HepG2 (cell line): ENCODE measurements at regions not wholly inside any gene's neighbourhood (a gene's known extent, or its start where the extent isn't known, plus 50 kb on each side); places are given as distances from the start of the nearest gene placed in this dataset.
"Not testable (repeated sequence)": the region's sequence is repeated elsewhere in the genome, so short reads cannot be mapped to it uniquely, and the experiment has no call there.

ENCODE experiments used
- ATAC-seq: fragments of 200-7000 bp; cut with Tn5 transposase; 3 replicates; pipeline ENCODE4 v1.9.1; 2020; ENCODE audit warnings: mild to moderate bottlenecking, moderate library complexity
- BruUV-seq: library from RNA; stranded (reverse); fragments of 400-500 nt; replicated peaks from 2 replicates; lab custom pipeline; 2021; lab: Mats Ljungman, UMichigan
- CTCF ChIA-PET: fragments of 300-600 bp; formaldehyde crosslinking; extraction: SDS; loops from one replicate; lab custom pipeline; 2021; ENCODE audit warnings: low total read pairs, inconsistent platforms, low intra/inter-chr PET ratio; lab: Yijun Ruan, JAX
- POLR2A ChIA-PET: fragments of 350-600 bp; sonication (Branson Sonifier 250); formaldehyde crosslinking; loops from one replicate; lab custom pipeline; 2020; ENCODE audit warnings: antibody characterized with exemption, inconsistent platforms; lab: Yijun Ruan, JAX
- DNase-seq: peaks from one replicate; pipeline ENCODE4 v3.0.0-alpha.2; 2015; ENCODE audit warnings: low spot score
- FAIRE-seq: peaks from 3 replicates; lab custom pipeline; 2011; peaks lifted over from hg19 to GRCh38; lab: Jason Lieb, UNC
- H2AFZ ChIP-seq: one replicate; pipeline ENCODE4 v1.6.1; 2011; ENCODE audit warnings: low read length, inconsistent platforms
- H3K27ac ChIP-seq: fragments of 300-600 bp; 3 replicates; pipeline ENCODE4 v1.8.0; 2011; ENCODE audit warnings: mixed run types, mild to moderate bottlenecking, mixed read lengths, low read length, inconsistent platforms; ENCODE audit not compliant: insufficient read depth; ENCODE audit errors: extremely low read length
- H3K27me3 ChIP-seq, 2 experiments: fragments of 200-600 bp in 1 of 2; 2 replicates in 1 of 2; 3 replicates in 1 of 2; pipeline versions ENCODE4 v1.6.0 to v1.8.0; 2011; ENCODE audit warnings: low read length in 2 of 2, mild to moderate bottlenecking in 2 of 2, moderate library complexity in 2 of 2, inconsistent platforms in 1 of 2; ENCODE audit not compliant: insufficient read depth in 2 of 2, control insufficient read depth in 1 of 2
- H3K36me3 ChIP-seq, 2 experiments: fragments of 200-600 bp in 1 of 2; replicated peaks in 1 of 2; 2 replicates in 1 of 2; 3 replicates in 1 of 2; pipeline versions ENCODE4 v1.5.1 to v1.8.0; 2011; ENCODE audit warnings: low read length in 2 of 2, inconsistent platforms in 1 of 2; ENCODE audit not compliant: insufficient read depth in 2 of 2, control insufficient read depth in 1 of 2
- H3K4me1 ChIP-seq: 2 replicates; pipeline ENCODE4 v1.5.1; 2012; ENCODE audit warnings: low read length, inconsistent platforms; ENCODE audit not compliant: insufficient read depth
- H3K4me2 ChIP-seq: 2 replicates; pipeline ENCODE4 v1.6.0; 2011; ENCODE audit warnings: low read depth, low read length, inconsistent platforms
- H3K4me3 ChIP-seq, 3 experiments: fragments of 200-600 bp in 1 of 3; sonication (generic), shearing (Covaris generic) in 1 of 3; replicated peaks in 1 of 3; 2 replicates each; pipeline ENCODE4 v1.5.1; 2011 to 2016; ENCODE audit warnings: low read length in 3 of 3, inconsistent platforms in 2 of 3, low read depth in 2 of 3, mild to moderate bottlenecking in 2 of 3, control low read depth in 1 of 3, mixed read lengths in 1 of 3; ENCODE audit not compliant: insufficient read depth in 1 of 3
- H3K79me2 ChIP-seq: one replicate; pipeline ENCODE4 v1.6.1; 2011; ENCODE audit warnings: low read length, inconsistent platforms; ENCODE audit not compliant: insufficient read depth
- H3K9ac ChIP-seq: 2 replicates; pipeline ENCODE4 v1.6.0; 2011; ENCODE audit warnings: mild to moderate bottlenecking, low read depth, low read length, inconsistent platforms; ENCODE audit not compliant: insufficient read depth
- H3K9me3 ChIP-seq: 2 replicates; pipeline ENCODE4 v1.5.1; 2012; ENCODE audit warnings: mild to moderate bottlenecking, low read length
- H4K20me1 ChIP-seq: 2 replicates; pipeline ENCODE4 v1.6.0; 2011; ENCODE audit warnings: inconsistent platforms, mild to moderate bottlenecking, low read length, moderate library complexity; ENCODE audit not compliant: insufficient read depth
- MED13 ChIP-seq: sonication (generic); formaldehyde crosslinking; IDR thresholded peaks from 2 replicates; pipeline ENCODE4 v1.5.0; 2020; ENCODE audit warnings: missing genetic modification reagents
- ZBTB44 ChIP-seq: sonication (generic); formaldehyde crosslinking; IDR thresholded peaks from 2 replicates; pipeline ENCODE4 v1.4.0; 2020; ENCODE audit warnings: missing genetic modification reagents
- ZNF670 ChIP-seq: sonication (generic); formaldehyde crosslinking; IDR thresholded peaks from 2 replicates; pipeline ENCODE4 v1.8.0; 2022; ENCODE audit warnings: mild to moderate bottlenecking, missing genetic modification reagents, borderline replicate concordance
- ZNF75D ChIP-seq: sonication (generic); formaldehyde crosslinking; IDR thresholded peaks from 2 replicates; pipeline ENCODE4 v1.8.1; 2023; ENCODE audit warnings: missing genetic modification reagents, mild to moderate bottlenecking, borderline replicate concordance
- WGBS: methylation state at CpG from one replicate; pipeline ENCODE4 v1.1.6; 2017; ENCODE audit warnings: low lambda C conversion rate; 5-methylcytosine and 5-hydroxymethylcytosine counted together
- in situ Hi-C: cut with HindIII; loops from 2 replicates; pipeline ENCODE4 v1.10.0; 2017; ENCODE audit warnings: low pct_unique_long_range_greater_than_20kb; ENCODE audit not compliant: extremely low pct_ligation_motif_present
- intact Hi-C: fragments of 100-400 bp; cut with micrococcal nuclease; formaldehyde crosslinking; loops from one replicate; pipeline ENCODE4 v1.10.0; 2022; ENCODE audit not compliant: unreplicated experiment
- TF ChIP-seq, protein P1 (sequence below): sonication (generic); formaldehyde crosslinking; IDR thresholded peaks from 2 replicates; pipeline ENCODE4 v1.8.0; 2022; ENCODE audit warnings: missing genetic modification reagents, low read depth, mild to moderate bottlenecking, borderline replicate concordance

DNA sequence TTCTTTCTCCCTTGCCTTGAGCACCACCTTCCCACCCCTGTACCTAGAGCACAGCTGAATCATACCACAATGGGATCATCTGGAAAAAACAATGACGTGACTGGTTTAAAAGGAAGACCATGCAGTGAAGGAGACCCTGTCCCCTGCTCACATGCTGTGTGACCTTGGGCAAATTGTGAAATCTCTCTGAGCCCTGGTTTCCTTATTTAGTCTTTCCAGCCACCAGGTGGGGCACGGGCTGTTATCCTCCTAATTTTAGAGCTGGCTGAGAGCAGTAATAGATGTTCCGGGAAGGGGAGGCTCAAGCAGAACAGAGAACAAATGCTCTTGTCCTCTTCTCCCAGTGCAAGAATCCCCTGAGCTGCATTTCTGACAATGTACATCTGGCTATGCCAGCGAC is 198.3 kb downstream of the RPS24 start (continued):
- no peak for TF ChIP-seq MED13 (CRISPR knock-in tag)
- no peak for TF ChIP-seq ZNF75D (CRISPR knock-in tag)
- TF ChIP-seq, protein P1, sequence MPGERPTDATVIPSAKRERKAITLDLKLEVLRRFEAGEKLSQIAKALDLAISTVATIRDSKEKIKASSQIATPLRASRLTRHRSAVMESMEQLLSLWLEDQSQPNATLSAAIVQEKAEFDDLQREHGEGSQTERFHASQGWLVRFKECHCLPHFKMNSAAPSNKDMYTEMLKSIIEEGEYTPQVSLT (CRISPR knock-in tag) = no peak
- TF ChIP-seq ZNF670 = no peak
- TF ChIP-seq, all 625 proteins: peak for 4

GRCh38 chr10:78236416-78237015 is 202.9 kb downstream of the RPS24 start:
- Histone ChIP-seq H2AFZ (no peak overlapping the region), H3K79me2 (no peaks in the 10 kb centered on the region), H3K9ac (no peak overlapping the region), H3K27me3 (no peaks in the 10 kb centered on the region; a peak in 1 of 5 replicates), H3K36me3 (no peaks in the 10 kb centered on the region), H3K27ac (no peak overlapping the region), H4K20me1 (no peaks in the 10 kb centered on the region), H3K9me3 (no peaks in the 10 kb centered on the region), H3K4me1 (no peaks in the 10 kb centered on the region), H3K4me2 (no peak overlapping the region), H3K4me3 (no peak overlapping the region)
- ChIA-PET POLR2A (no interaction called here), CTCF (no interaction called here)
- in situ Hi-C loops (no loop called here), intact Hi-C loops (no loop called here)
- FAIRE-seq (no peak), ATAC-seq (peak; percentile 54; the same call in 2 of the 3 replicates), DNase-seq (no peak)
- whole genome bisulfite sequencing = 16% methylated on average over 5 of the region's 7 CpGs
- no peak for TF ChIP-seq ZBTB44 (CRISPR knock-in tag)
- no TSS peak for BruUV-seq

DNA sequence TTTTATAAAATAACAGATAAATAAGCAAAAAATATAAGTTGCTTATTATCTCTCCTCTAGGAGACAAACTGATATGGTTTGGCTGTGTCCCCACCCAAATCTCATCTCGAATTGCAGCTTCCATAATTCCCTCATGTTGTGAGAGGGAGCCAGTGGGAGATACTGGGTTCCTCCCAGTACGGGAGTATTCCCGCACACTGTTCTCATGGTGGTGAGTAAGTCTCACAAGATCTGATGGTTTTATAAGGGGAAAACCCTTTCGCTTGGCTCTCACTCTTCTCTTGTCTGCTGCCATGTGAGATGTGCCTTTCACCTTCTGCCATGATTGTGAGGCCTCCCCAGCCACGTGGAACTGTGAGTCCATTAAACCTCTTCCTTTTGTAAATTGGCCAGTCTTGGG is 204.3 kb downstream of the RPS24 start:
- WGBS = 45% methylated on average over 5 of the region's 5 CpGs
- DNase-seq, CTCF ChIA-PET: not testable (repeated sequence)

More for the DNA sequence above, 204.3 kb downstream of the RPS24 start:
- H3K9me3 ChIP-seq, H3K4me1 ChIP-seq, H3K79me2 ChIP-seq, FAIRE-seq, BruUV-seq, in situ Hi-C loops, H3K27ac ChIP-seq, H3K27me3 ChIP-seq, ATAC-seq, intact Hi-C loops, H3K4me2 ChIP-seq, POLR2A ChIA-PET, H4K20me1 ChIP-seq, H3K36me3 ChIP-seq, H2AFZ ChIP-seq, H3K9ac ChIP-seq, H3K4me3 ChIP-seq: not testable (repeated sequence)
